Gastroesophageal sphincter (tissue), 4 donors: ENCODE measurements at regions not wholly inside any gene's neighbourhood (a gene's known extent, or its start where the extent isn't known, plus 50 kb on each side); places are given as distances from the start of the nearest gene placed in this dataset.
A peak's percentile ranks its signal among the peaks of the same experiment; 100 is the strongest.

Experiments
- ATAC-seq: fragments of 150-250 bp; one replicate; pipeline ENCODE4 v1.9.1; 2016; ENCODE audit warnings: mild to moderate bottlenecking, moderate library complexity
- H3K27ac ChIP-seq, 4 donors: fragments of 200-600 bp; sonication (generic) in 3 of 4; 1 replicate in 3 of 4; 2 replicates in 1 of 4; pipeline ENCODE4 v1.5.1; 2016 to 2019
- H3K27me3 ChIP-seq: fragments of 200-600 bp; sonication (generic); one replicate; pipeline ENCODE4 v1.5.1; 2019
- H3K36me3 ChIP-seq, 2 donors: fragments of 200-600 bp; sonication (generic); one replicate each; pipeline ENCODE4 v1.5.1; 2019; ENCODE audit warnings: control low read depth in 1 of 2
- H3K4me1 ChIP-seq, 3 donors: fragments of 200-600 bp; sonication (generic); 1 replicate in 2 of 3; 2 replicates in 1 of 3; pipeline ENCODE4 v1.5.1; 2016 to 2019; ENCODE audit warnings: control low read depth in 2 of 3
- H3K4me3 ChIP-seq, 2 donors: fragments of 200-600 bp; sonication (generic); one replicate each; pipeline ENCODE4 v1.5.1; 2019; ENCODE audit warnings: mild to moderate bottlenecking in 1 of 2, moderate library complexity in 1 of 2
- H3K9me3 ChIP-seq, 3 donors: fragments of 200-600 bp; sonication (generic); one replicate each; pipeline ENCODE4 v1.5.1; 2017 to 2019; ENCODE audit warnings: control low read depth in 2 of 3
- EP300 ChIP-seq: sonication (generic); formaldehyde crosslinking; IDR thresholded peaks from one replicate; pipeline ENCODE4 v1.6.1; 2017; ENCODE audit warnings: antibody characterized with exemption, mild to moderate bottlenecking
- POLR2A ChIP-seq, 2 donors: fragments of 450-650 bp; IDR thresholded peaks; one replicate each; pipeline ENCODE4 v1.6.1; 2017; ENCODE audit warnings: antibody characterized with exemption in 2 of 2, mild to moderate bottlenecking in 2 of 2, moderate library complexity in 1 of 2
- POLR2AphosphoS5 ChIP-seq: sonication (generic); formaldehyde crosslinking; IDR thresholded peaks from one replicate; pipeline ENCODE4 v1.6.1; 2017; ENCODE audit warnings: antibody characterized with exemption
- WGBS, 2 donors: methylation state at CpG; one replicate each; pipeline ENCODE4 v1.1.5; 2018; ENCODE audit warnings: low coverage in 1 of 2; 5-methylcytosine and 5-hydroxymethylcytosine counted together
- TF ChIP-seq, protein P1 (sequence below), 4 experiments: fragments of 200-600 bp in 2 of 4; fragments of 450-650 bp in 2 of 4; sonication (generic) in 1 of 4; IDR thresholded peaks; one replicate each; pipeline ENCODE4 v1.5.1; 2017 to 2019; ENCODE audit warnings: antibody characterized with exemption in 4 of 4, mild to moderate bottlenecking in 2 of 4, moderate library complexity in 2 of 4

GRCh38 chr2:157178874-157179273 is 78.6 kb upstream of the GALNT5 start:
- no peak for TF ChIP-seq POLR2A (IDR thresholded peaks at IDR 0.05)
- TF ChIP-seq EP300, result no peak
- TF ChIP-seq POLR2AphosphoS5, result no peak
- TF ChIP-seq, protein P1, sequence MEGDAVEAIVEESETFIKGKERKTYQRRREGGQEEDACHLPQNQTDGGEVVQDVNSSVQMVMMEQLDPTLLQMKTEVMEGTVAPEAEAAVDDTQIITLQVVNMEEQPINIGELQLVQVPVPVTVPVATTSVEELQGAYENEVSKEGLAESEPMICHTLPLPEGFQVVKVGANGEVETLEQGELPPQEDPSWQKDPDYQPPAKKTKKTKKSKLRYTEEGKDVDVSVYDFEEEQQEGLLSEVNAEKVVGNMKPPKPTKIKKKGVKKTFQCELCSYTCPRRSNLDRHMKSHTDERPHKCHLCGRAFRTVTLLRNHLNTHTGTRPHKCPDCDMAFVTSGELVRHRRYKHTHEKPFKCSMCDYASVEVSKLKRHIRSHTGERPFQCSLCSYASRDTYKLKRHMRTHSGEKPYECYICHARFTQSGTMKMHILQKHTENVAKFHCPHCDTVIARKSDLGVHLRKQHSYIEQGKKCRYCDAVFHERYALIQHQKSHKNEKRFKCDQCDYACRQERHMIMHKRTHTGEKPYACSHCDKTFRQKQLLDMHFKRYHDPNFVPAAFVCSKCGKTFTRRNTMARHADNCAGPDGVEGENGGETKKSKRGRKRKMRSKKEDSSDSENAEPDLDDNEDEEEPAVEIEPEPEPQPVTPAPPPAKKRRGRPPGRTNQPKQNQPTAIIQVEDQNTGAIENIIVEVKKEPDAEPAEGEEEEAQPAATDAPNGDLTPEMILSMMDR (IDR thresholded peaks at IDR 0.05), result no peak
- no peaks in the 10 kb centered on the region for H3K27me3 ChIP-seq
- no peaks in the 10 kb centered on the region for H3K36me3 ChIP-seq
- H3K4me3 ChIP-seq, result no peak overlapping the region
- H3K9me3 ChIP-seq, result no peaks in the 10 kb centered on the region
- H3K4me1 ChIP-seq, result peaks cover 0 to 7% (median 2%) of the 10 kb centered on the region in 3 donors
- no peak for ATAC-seq
- H3K27ac ChIP-seq, result no peak overlapping the region

DNA sequence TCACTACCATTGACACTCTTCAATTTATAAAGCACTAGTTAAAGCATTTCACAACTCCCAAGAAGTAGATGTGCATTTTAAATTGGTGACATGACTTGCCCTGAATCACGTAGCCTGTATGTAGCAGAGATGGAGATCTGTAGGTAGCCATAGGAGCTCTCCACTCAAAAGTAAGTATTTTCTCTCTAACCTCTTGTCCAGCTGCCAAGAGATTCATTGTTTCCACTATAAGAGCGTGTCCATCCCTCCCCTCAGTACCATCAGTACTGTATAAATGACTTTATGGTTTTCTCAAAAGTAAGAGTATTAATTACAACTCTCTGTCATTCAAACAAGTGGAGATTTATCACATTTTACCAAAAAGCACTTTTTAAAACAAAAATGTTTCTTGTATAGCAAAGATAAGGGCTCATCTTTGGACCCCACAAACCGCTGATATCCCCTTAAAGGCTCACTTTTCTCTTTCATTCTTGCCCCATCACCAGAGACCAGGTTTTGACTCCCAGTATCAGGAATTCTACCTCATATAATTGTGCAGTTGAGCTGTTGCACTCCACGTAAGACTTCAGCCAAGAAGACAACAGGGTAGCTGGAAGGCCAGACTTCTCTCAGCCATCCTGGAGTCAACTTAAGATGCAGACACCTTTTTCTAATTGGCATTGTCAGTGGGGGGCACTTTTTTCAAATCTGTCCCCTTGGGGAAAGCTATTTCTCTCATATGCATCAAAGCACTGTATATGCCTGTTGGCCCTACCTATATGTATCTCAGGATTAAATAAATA is 78.0 kb upstream of the GALNT5 start:
- WGBS, 2 donors, result 79 to 90% methylated on average over 3 to 4 of the region's 4 CpGs
- H3K4me3 ChIP-seq, result no peak overlapping the region

DNA sequence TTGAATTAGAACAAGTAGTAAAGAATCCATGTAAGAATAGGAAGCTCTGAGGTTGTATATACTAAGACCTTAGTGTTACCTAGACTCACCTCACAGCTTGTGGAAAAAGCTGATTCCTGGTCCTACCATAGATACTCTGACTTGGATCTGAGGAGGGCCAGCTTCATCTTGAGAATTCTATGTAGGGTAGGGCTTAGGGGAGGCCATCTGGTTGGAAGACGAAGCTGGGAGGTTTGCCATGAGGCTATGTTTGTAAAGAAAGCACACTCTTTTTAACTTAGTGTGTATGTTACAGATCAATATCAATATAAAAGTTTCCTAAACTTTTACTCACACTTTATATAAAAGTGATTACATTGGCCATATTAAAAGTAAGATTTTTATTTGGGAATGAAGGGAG is 77.1 kb upstream of the GALNT5 start:
- Histone ChIP-seq H3K9me3 (no peaks in the 10 kb centered on the region), H3K27ac (no peak overlapping the region), H3K36me3 (no peaks in the 10 kb centered on the region), H3K4me3 (no peak overlapping the region), H3K27me3 (no peaks in the 10 kb centered on the region), H3K4me1 (no peaks in the 10 kb centered on the region)
- ATAC-seq, result no peak
- 86 to 90% methylated on average over 1 of the region's 1 CpG for WGBS, 2 donors
- TF ChIP-seq, protein P1 (IDR thresholded peaks at IDR 0.05), result no peak
- TF ChIP-seq POLR2AphosphoS5 (no peak), POLR2A (IDR thresholded peaks at IDR 0.05) (no peak), EP300 (no peak)

More for the DNA sequence above, 78.0 kb upstream of the GALNT5 start:
- no peaks in the 10 kb centered on the region for H3K9me3 ChIP-seq
- TF ChIP-seq POLR2AphosphoS5 (no peak), POLR2A (IDR thresholded peaks at IDR 0.05) (no peak), EP300 (no peak)
- TF ChIP-seq, protein P1 (IDR thresholded peaks at IDR 0.05), result no peak
- no peak for ATAC-seq
- H3K27ac ChIP-seq, result no peak overlapping the region
- H3K27me3 ChIP-seq, result no peaks in the 10 kb centered on the region
- H3K36me3 ChIP-seq, result no peaks in the 10 kb centered on the region
- H3K4me1 ChIP-seq, result peaks cover 0 to under 1% (median 0%) of the 10 kb centered on the region in 3 donors

- 33 to 51% methylated on average over 1 to 2 of the region's 2 CpGs for WGBS, 2 donors
- Histone ChIP-seq H3K27me3 (no peaks in the 10 kb centered on the region), H3K4me1 (no peaks in the 10 kb centered on the region), H3K4me3 (no peak overlapping the region), H3K36me3 (no peaks in the 10 kb centered on the region), H3K27ac (no peak overlapping the region), H3K9me3 (no peaks in the 10 kb centered on the region)
- TF ChIP-seq POLR2AphosphoS5, result no peak
- no peak for TF ChIP-seq EP300
- TF ChIP-seq, protein P1 (IDR thresholded peaks at IDR 0.05), result no peak
- no peak for TF ChIP-seq POLR2A (IDR thresholded peaks at IDR 0.05)
- no peak for ATAC-seq
Measured at GRCh38 chr2:157181234-157181633, 76.3 kb upstream of the GALNT5 start.

- ATAC-seq, result no peak
- peak overlapping the region in 2 of 4 donors; percentile 4 to 47 for H3K27ac ChIP-seq
- H3K27me3 ChIP-seq, result no peaks in the 10 kb centered on the region
- 77 to 78% methylated on average over 4 to 6 of the region's 6 CpGs for WGBS, 2 donors
- no peaks in the 10 kb centered on the region for H3K4me1 ChIP-seq
- no peak overlapping the region for H3K4me3 ChIP-seq
- H3K36me3 ChIP-seq, result no peaks in the 10 kb centered on the region
- H3K9me3 ChIP-seq, result no peaks in the 10 kb centered on the region
- TF ChIP-seq POLR2A (IDR thresholded peaks at IDR 0.05), result no peak
- TF ChIP-seq, protein P1 (IDR thresholded peaks at IDR 0.05), result no peak
- no peak for TF ChIP-seq POLR2AphosphoS5
- no peak for TF ChIP-seq EP300
Measured at GRCh38 chr2:157182204-157182709, 75.2 kb upstream of the GALNT5 start.
